KG1 (cell line): ENCODE measurements at regions not wholly inside any gene's neighbourhood (a gene's known extent, or its start where the extent isn't known, plus 50 kb on each side); places are given as distances from the start of the nearest gene placed in this dataset.

ENCODE experiments used
- DNase-seq: peaks from one replicate; lab custom pipeline; 2025; lab: John Stamatoyannopoulos, UW

DNA sequence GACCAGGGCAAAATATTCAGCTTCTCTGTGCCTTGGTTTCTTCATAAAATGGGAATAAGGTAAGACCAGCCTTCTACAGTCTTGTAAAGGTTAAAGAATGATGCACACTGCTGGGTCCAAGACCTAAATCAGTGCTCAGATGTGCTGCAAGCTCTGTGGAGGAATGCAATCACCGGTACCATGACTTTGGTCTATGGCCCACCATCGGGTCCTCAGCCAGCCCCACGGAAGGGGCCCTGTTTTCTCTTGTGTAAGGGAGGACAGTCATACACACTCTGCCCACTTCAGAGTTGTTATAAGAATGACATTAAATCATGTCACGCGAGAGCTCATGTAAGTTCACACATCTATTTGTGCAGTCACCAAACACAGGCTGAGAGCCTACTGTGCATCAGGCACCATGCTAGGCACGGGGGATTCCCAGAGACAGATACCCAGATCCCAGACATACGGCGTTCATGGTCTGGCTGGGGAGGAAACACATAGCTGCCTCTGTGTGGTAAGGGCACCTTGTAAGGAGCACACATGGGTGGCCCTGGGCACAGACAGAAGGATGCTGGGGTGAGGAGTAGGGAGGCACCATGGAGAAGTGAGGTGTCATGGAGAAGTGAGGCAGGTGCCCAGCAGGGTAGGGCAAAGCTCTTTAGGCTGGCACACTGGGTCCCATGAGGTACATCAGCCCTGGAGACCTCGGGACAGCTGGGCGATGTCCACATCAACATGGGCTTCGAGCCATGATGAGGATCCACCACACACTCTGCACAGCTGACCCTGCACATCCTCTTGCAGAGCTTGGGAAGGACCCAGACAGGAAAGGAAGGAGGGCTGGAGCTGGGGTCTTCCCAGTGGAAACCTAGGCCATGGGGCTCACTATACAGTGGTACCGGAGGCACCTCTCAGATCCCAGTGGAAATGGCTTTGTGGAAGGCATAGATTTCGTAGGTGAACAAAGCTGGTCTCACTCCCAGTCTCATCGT, 190.4 kb upstream of the DIO3 start:
- DNase-seq = no peak

DNA sequence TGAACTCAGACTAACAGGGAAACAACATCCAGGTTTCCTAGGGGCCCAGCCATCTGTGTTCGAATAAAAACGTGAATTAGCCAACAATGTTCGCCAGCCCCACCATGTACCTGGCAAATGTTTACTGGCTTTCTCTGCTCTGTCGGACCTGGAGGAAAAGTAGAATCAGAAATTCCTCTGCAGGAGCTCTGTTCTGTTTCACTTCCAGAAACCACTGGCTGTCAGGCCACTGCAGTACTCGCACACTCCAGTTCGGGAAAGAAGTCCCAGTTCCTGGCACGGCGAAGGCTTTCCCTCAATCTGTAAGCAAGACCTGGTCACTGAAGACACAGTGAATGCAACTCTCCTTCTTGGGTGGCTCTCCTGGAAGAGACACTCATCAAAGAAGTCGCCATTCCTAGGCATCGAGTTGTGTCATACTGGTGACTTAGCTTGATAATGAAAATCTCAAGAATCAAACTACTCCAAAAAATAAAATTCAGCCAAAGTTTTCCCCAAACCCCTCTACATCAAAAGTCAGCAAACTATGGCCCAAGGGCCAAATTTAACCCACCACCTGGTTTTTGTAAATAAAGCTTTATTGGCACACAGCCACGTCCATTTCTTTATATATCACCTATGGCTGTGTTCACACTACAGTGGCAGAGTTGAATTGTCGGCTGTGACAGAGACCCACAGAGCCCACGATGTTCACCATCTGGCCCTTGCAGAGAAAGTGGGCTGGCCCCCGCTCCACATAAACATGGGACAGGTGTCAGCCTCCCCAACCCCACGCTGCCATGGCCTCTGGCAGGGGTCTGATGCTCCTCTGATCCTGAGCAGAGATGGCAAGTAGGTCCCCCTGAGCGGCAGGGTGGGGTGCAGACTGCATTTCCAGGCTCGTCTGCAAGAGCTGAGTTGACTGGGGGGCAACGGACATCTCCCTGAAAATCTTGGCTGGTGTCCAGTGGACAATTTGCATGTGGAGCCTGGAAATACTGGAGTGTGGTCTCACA, 189.2 kb upstream of the DIO3 start:
- DNase-seq = no peak

DNA sequence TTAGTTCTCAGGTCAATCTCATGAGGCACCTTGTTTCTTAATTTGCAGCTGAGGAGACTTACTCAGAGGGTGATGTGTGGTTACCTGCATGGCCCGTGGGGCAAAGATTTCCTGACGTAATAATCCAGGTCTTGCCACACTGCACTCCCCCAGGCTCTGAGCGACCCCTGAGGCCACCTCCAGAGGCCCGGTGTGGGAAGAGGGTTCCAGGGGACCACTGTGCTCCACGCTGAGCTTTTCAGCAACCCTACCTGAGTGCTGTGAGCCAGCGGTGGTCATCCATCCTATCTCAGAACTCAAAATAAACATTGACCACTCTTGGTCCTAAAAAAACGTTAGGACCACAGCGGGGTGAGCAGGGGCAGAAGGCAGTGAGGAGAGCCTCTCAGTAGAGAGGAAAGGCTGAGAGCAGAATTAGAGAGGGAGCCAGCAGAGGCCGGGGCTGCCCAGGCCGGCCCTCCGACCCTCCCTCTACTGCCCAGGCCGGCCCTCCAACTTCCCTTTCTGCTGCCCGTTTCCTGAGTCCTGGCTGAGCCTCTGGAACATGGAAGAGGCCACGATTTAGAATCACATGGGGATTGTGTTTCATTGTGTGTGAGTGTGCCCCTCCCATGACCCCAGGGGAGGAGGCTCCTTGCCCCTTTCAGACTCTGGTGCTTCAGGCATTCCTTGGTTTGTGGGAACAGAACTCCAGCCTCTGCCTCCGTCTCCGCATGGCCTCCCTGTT, 188.2 kb upstream of the DIO3 start:
- DNase-seq = no peak

DNA sequence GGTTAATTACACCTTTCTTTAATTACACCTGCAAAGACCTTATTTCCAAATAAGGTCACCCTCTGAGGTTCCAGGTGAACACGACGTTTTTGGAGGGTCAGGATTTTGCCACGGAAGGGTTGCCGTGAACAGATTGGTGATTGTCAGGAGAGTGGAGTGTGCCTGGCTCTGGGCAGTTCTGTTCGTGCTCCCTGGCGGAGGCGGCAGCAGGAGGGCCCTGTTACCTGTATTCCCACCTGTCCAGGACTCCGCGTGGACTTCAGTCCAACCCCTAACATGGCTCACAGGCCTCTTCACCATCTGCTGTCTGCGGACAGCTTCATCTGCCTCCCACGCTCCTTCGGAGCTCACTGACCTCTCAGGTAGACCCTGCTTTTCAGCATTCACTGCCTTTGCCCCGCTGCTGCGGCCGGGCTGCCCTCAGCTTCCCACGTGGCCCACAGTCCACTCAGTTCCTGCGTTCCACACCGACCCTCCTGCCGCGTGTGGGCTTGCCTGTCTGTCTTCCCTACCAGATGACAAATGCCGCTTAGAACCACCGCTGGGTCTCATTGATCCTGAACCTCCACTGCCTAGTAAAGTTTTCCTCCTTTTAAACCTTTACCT, 187.5 kb upstream of the DIO3 start:
- no peak for DNase-seq

DNA sequence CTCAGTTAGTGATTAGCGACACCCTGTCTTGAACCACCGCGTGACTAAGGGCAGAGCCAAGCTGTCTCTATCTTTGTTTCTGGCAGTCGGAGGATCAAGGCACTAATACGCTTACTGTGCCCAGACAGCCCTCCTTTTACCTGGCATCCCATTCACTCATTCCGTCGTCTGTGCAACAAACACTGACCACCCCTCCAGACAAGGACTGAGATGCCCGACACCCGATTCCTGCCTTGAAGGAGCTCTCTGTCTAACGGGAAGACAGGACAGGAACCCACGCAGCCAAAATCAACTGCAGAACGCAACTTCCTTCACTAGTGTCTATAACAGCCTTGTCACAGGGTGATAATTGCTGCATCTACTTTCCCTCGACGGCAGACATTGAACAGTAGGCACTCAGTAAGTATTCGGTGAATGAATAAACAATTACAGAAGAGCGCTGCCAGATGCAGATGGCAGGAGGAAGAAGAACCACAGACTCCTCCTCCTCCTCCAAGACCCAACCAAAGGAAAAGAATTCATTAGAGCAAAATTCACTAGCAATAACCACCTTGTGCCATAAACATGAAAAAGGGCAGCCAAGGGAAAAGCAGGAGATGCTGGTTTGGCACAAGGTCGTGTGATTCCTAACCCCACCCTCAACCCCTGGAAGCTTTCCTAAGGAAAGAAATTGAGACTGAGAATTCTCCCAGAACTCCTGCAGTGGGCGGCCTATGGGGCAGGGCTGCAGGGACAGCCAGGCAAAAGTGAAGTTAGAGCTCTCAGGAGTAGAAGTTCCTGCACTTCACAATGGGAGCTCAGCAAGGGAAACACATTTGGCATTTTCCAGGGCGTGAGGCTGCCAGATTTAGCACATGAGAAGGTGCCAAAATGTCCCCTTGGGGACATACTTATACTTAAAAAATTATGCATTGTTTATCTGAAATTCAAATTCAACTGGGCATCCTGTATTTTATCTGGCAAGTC, 186.6 kb upstream of the DIO3 start:
- DNase-seq = no peak

- DNase-seq = no peak
Observed at GRCh38 chr14:101377069-101377468, 184.2 kb upstream of the DIO3 start.

DNA sequence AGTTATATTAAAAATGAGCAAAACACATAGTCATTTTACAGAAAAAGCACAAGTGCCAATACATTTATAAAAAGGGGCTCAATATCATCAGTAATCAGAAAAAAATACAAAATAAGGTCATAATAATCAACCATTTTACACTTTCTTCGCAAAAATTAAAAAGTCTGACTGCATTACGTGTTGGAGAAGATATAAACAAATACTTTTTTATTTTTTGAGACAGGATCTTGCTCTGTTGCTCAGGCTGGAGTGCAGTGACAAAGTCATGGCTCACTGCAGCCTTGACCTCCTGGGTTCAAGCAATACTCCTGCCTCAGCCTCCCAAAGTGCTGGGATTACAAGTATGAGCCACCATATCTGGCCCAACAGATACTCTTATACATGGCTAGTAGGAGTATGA, 181.5 kb upstream of the DIO3 start:
- DNase-seq = no peak

DNA sequence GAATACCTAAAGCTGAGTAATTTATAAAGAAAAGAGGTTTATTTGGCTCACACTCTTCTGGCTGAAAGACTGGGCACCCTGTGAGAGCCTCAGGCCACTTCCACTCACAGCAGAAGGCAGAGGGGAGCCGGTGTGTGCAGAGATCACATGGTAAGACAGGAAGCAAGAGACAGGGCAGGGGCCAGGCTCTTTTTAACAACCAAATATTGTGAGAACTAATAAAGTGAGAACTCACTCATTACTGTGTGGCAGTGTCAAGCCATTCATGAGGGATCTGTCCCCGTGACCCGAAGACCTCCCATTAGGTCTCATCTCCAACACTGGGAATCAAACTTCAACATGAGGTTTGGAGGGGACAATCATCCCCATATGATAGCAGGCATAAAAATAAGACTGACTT, 180.8 kb upstream of the DIO3 start:
- no peak for DNase-seq

GRCh38 chr14:101380940-101381339, 180.4 kb upstream of the DIO3 start:
- no peak for DNase-seq

DNA sequence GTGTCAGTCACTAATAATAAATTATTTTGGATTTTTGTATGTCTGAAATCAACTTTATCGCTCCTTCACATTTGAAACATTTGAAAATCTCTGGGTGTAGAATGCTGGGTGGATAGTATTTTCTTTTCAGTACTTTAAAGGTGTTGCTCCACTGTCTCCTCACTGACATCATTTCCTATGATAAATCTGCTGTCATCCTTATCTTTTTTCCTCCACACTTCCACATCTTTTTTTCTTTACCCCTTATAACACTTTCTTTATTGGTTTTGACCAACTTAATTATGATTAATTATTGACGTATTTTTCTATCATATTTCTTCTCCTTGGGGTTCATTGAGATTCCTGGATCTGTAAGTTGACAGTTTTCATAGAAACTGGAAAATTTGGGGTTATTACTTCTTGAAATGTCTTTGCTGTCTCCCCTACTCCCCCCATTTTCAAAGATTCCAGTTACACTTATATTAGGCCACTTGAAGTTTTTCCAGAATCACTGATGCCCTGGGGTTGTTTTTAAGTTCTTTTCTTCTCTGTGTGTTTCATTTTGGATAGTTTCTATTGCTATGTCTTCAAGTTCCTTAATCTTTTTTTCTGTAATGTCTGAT, 177.5 kb upstream of the DIO3 start:
- no peak for DNase-seq

DNA sequence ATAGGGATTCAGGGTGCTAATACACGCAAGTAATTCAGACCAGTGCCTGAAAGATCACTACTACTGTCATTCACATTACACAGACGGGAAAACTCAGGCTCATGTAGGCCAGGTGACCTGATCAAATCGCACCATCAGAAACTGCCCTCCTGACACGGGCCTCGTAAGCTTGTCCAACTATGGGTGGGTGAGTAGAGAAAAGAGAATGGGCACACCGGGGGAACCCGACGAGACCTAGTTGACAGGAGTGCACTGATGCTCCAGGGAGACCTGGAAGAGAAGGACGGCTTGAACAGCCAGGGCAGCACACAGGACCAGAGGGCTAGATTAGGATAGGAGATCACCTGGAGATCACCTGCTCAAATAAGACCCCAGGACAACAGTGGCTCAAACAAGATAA, 166.9 kb upstream of the DIO3 start:
- DNase-seq = no peak

GRCh38 chr14:101395779-101396178, 165.5 kb upstream of the DIO3 start:
- DNase-seq = no peak

DNA sequence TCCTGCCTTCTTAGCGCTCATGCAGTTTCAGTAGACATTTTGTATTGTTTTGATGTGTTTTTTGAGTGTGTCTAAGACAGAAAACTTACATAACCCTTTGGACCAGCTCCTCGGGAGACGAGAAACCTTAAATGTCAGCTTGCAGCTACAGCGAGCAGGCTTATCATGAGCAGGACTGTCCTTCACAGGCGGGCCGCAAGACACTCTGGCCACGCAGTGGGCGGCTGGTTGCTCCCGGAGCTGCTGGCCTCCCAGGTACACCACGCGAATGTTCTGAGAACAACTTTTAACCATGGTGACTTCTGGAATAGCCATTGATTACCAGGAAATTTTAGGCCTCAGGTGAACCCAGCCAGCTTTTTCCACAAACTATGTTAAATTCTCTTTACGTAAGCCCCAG, 164.1 kb upstream of the DIO3 start:
- DNase-seq = no peak

DNA sequence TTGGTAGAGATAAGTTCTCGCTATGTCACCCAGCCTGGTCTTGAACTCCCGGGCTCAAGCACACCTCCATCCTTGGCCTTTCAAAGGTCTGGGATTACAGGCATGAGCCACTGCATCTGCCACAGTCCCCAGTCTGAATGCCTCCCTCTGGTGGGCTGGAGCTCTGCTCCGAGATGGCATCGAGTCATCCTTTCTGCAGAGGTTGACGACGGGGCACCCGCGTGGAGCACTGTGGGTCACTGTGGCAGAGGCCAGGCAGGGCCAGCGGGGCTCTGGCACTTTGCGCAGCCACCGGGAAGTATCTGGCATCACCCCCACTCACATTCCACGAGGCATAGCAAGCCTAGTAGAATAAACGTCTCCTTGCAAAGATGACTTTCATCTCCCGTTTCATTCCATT, 163.3 kb upstream of the DIO3 start:
- DNase-seq = no peak

DNA sequence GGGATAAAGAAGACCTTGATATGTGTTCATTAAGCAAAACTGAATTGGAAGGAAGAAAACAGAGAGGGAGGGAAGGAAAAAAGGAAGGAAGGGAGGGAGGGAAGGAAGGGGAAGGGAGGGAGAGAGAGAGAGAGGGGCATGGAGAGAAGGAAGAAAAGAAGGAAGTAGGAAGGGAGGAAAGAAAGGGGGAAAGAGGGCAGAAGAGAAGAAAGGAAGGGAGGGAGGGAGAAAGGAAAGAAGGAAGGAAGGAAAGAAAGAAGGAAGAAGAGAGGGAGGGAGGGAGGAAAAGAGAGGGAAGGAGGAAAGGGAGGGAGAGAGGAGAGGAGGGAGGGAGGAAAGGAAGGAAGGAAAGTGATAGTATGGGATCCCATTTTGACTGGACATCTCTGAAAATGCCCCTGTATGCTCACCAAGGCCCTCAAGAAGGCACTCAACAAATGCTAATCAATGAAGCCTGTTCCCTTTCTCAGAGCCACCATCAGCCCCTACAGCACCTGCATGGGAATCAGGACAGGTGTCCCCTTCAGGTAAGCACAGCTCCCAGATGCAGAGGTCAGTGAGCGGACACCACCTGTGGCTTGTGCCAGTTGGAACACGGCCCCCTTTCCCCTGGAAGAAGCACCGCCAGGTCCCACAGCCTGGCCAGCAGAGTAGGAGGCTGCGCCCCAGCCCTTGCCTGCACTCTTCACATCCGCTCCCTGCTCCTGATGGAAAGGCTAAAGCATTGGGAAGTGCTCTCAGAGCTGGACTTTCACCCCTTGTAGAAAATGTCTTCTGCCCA, 161.4 kb upstream of the DIO3 start:
- DNase-seq = no peak

GRCh38 chr14:101400830-101401229, 160.5 kb upstream of the DIO3 start:
- no peak for DNase-seq

DNA sequence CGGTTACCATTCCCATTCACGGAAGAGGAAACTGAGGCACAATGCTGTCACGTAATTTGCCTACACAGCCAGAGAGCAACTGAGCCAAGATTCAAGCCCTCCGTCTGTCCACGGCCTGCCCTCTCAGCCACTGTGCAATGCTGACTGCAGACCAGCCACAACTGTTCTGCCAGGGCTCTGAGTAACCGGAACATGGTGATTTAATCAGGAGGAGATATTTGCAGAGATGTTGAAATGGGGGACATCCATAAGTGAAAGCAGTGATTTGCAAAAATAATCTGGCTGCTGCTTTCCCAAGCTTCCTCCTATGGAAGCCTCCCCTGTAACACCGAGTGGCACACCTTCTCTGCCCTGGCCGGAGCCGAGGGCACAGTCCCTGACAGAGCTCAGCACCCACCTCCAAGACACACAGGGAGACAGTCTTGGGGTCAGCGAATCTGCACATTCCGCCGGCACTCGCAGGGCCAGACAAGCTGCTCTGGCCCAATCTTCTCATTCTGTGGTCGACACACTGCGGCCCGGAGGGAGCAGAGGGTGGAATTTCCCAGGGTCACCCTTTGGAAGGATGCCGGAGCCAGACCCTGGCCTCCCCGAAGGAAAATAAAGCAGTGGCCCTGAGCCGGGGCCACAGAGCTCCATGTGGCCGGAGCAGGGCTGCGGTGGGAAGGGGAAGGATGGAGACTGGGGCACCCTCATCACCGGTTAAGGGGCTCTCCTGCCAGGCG, 158.2 kb upstream of the DIO3 start:
- no peak for DNase-seq

DNA sequence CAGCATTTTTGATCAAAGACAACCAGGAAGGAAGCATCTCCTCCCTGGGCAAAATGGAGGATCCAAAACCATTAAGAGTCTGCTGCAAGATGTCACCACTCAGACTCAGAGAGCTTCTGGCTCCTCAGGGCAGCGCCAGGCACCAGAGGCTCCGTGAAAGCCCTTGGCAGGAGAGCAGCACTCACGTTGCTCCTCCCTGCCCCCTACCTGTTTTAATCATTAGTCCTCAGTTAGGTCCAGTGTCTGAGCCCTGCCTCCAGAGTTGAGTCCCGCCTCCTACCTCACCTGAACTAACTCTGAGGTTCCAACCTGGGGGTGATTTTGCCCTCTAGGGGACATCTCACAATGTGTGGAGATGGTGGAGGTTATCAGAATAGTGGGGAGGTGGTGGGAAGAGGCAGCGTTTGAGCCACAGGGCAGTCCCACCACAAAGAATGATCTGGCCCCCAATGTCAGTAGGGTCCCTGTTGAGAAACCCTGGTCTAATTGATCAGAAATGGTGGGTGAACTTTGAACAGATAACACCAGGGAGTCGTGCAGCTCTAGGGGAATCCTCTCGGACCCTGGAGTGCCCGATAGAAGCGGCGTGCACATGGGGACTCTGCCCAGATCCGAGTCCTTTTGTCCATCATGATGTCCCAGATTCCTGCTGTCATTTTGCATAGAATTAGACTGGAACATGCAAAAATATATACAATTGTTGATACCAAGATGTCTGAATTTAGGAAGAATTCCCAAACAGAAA, 156.7 kb upstream of the DIO3 start:
- DNase-seq = no peak
